H9 (cell line): ENCODE measurements at regions not wholly inside any gene's neighbourhood (a gene's known extent, or its start where the extent isn't known, plus 50 kb on each side); places are given as distances from the start of the nearest gene placed in this dataset.

Source experiments
- DNase-seq: peaks from one replicate; pipeline ENCODE4 v3.0.0-alpha.2; 2017
- H2AFZ ChIP-seq: one replicate; pipeline ENCODE4 v1.6.1; 2013; ENCODE audit warnings: mild to moderate bottlenecking, low read length, control low read depth, moderate library complexity
- H2AK5ac ChIP-seq: 2 replicates; pipeline ENCODE4 v1.6.1; 2013; ENCODE audit warnings: low read length, control low read depth, mixed read lengths; ENCODE audit not compliant: insufficient read length
- H2BK120ac ChIP-seq: one replicate; pipeline ENCODE4 v1.6.1; 2013; ENCODE audit warnings: low read depth, mild to moderate bottlenecking, low read length, control low read depth, inconsistent platforms; ENCODE audit not compliant: poor library complexity, severe bottlenecking
- H2BK12ac ChIP-seq: 2 replicates; pipeline ENCODE4 v1.6.1; 2013; ENCODE audit warnings: low read length, control low read depth, mixed read lengths, low read depth; ENCODE audit not compliant: insufficient read length
- H2BK15ac ChIP-seq: 2 replicates; pipeline ENCODE4 v1.6.1; 2013; ENCODE audit warnings: low read depth, low read length, control low read depth
- H2BK20ac ChIP-seq: one replicate; pipeline ENCODE4 v1.6.1; 2013; ENCODE audit warnings: low read depth, mild to moderate bottlenecking, low read length, control low read depth, inconsistent platforms; ENCODE audit not compliant: poor library complexity, severe bottlenecking
- H2BK5ac ChIP-seq: 2 replicates; pipeline ENCODE4 v1.6.1; 2013; ENCODE audit warnings: low read length, control low read depth, mixed read lengths; ENCODE audit not compliant: insufficient read length
- H3K14ac ChIP-seq: 2 replicates; pipeline ENCODE4 v1.6.1; 2013; ENCODE audit warnings: low read length, control low read depth; ENCODE audit not compliant: insufficient read depth
- H3K18ac ChIP-seq: 2 replicates; pipeline ENCODE4 v1.6.1; 2013; ENCODE audit warnings: low read depth, mild to moderate bottlenecking, mixed read lengths, low read length, control low read depth; ENCODE audit not compliant: insufficient read length
- H3K23ac ChIP-seq: 2 replicates; pipeline ENCODE4 v1.6.1; 2013; ENCODE audit warnings: low read length, control low read depth, mixed read lengths, low read depth; ENCODE audit not compliant: insufficient read length
- H3K23me2 ChIP-seq: 2 replicates; pipeline ENCODE4 v1.6.1; 2013; ENCODE audit warnings: low read depth, mild to moderate bottlenecking, mixed read lengths, low read length, control low read depth; ENCODE audit not compliant: insufficient read length, poor library complexity, severe bottlenecking
- H3K27ac ChIP-seq: 2 replicates; pipeline ENCODE4 v1.5.1; 2013; ENCODE audit warnings: low read length, control low read depth, mixed read lengths, low read depth; ENCODE audit not compliant: insufficient read length
- H3K27me3 ChIP-seq: 2 replicates; pipeline ENCODE4 v1.6.1; 2013; ENCODE audit warnings: low read length, control low read depth, inconsistent platforms; ENCODE audit not compliant: insufficient read depth
- H3K4ac ChIP-seq: 2 replicates; pipeline ENCODE4 v1.6.1; 2013; ENCODE audit warnings: low read depth, mild to moderate bottlenecking, control low read depth, inconsistent platforms, low read length, moderate library complexity
- H3K4me1 ChIP-seq: 2 replicates; pipeline ENCODE4 v1.6.1; 2013; ENCODE audit warnings: low read length, control low read depth, inconsistent platforms; ENCODE audit not compliant: insufficient read depth
- H3K4me2 ChIP-seq: 2 replicates; pipeline ENCODE4 v1.6.1; 2013; ENCODE audit warnings: low read length, control low read depth, mixed read lengths; ENCODE audit not compliant: insufficient read length, insufficient read depth
- H3K56ac ChIP-seq: 2 replicates; pipeline ENCODE4 v1.6.1; 2013; ENCODE audit warnings: low read depth, mild to moderate bottlenecking, mixed read lengths, low read length, control low read depth; ENCODE audit not compliant: insufficient read length
- H3K79me1 ChIP-seq: 2 replicates; pipeline ENCODE4 v1.6.1; 2013; ENCODE audit warnings: low read depth, mild to moderate bottlenecking, moderate library complexity, low read length, control low read depth, inconsistent platforms; ENCODE audit not compliant: insufficient read depth, poor library complexity, severe bottlenecking
- H3K79me2 ChIP-seq: 2 replicates; pipeline ENCODE4 v1.6.1; 2013; ENCODE audit warnings: low read length, control low read depth, inconsistent platforms; ENCODE audit not compliant: insufficient read depth
- H3K9ac ChIP-seq: 2 replicates; pipeline ENCODE4 v1.6.1; 2013; ENCODE audit warnings: low read length, control low read depth, mixed read lengths; ENCODE audit not compliant: insufficient read length; ENCODE audit errors: extremely low read depth
- H3K9me3 ChIP-seq: one replicate; pipeline ENCODE4 v1.6.1; 2013; ENCODE audit warnings: low read depth, low read length, inconsistent platforms; ENCODE audit not compliant: control insufficient read depth
- H3T11ph ChIP-seq: one replicate; pipeline ENCODE4 v1.6.1; 2013; ENCODE audit warnings: mild to moderate bottlenecking, low read length, control low read depth, inconsistent platforms
- H4K20me1 ChIP-seq: one replicate; pipeline ENCODE4 v1.6.1; 2013; ENCODE audit not compliant: control insufficient read depth, insufficient read length, insufficient read depth
- H4K5ac ChIP-seq: 2 replicates; pipeline ENCODE4 v1.6.1; 2013; ENCODE audit warnings: low read depth, mild to moderate bottlenecking, mixed read lengths, low read length, control low read depth; ENCODE audit not compliant: insufficient read length
- H4K8ac ChIP-seq: replicated peaks from 2 replicates; pipeline ENCODE4 v1.6.1; 2013; ENCODE audit warnings: low read length, control low read depth, mixed read lengths, low read depth; ENCODE audit not compliant: insufficient read length
- H4K91ac ChIP-seq: 2 replicates; pipeline ENCODE4 v1.6.1; 2013; ENCODE audit warnings: low read depth, mild to moderate bottlenecking, moderate library complexity, mixed read lengths, low read length, control low read depth; ENCODE audit not compliant: insufficient read length
- H3K27ac Mint-ChIP-seq, 3 experiments: 2 replicates in 2 of 3; 3 replicates in 1 of 3; pipeline ENCODE4 v1.8.0; 2020 to 2021; ENCODE audit warnings: mixed read lengths in 3 of 3, mild to moderate bottlenecking in 1 of 3, moderate library complexity in 1 of 3
- H3K27me3 Mint-ChIP-seq: 2 replicates; pipeline ENCODE4 v1.8.0; 2021; ENCODE audit warnings: low read depth, mild to moderate bottlenecking, moderate library complexity, mixed read lengths
- H3K36me3 Mint-ChIP-seq, 3 experiments: 2 replicates in 2 of 3; 3 replicates in 1 of 3; pipeline ENCODE4 v1.8.0; 2020 to 2021; ENCODE audit warnings: low read depth in 3 of 3, mixed read lengths in 3 of 3; ENCODE audit not compliant: insufficient read depth in 1 of 3
- H3K4me1 Mint-ChIP-seq, 2 experiments: 2 replicates each; pipeline ENCODE4 v1.8.0; 2020; ENCODE audit warnings: mixed read lengths in 2 of 2
- H3K4me3 Mint-ChIP-seq, 2 experiments: 2 replicates in 1 of 2; 3 replicates in 1 of 2; pipeline ENCODE4 v1.8.0; 2020 to 2021; ENCODE audit warnings: mild to moderate bottlenecking in 2 of 2, mixed read lengths in 2 of 2, moderate library complexity in 1 of 2
- H3K9me3 Mint-ChIP-seq, 2 experiments: 2 replicates in 1 of 2; 3 replicates in 1 of 2; pipeline ENCODE4 v1.8.0; 2020; ENCODE audit warnings: mild to moderate bottlenecking in 2 of 2, mixed read lengths in 2 of 2, moderate library complexity in 1 of 2
- CTCF ChIP-seq: fragments of 200-600 bp; sonication (generic); conservative IDR thresholded peaks from 3 replicates; pipeline ENCODE4 v1.8.0; 2021; ENCODE audit warnings: antibody characterized with exemption, mild to moderate bottlenecking
- WGBS: extraction: QIAGEN DNeasy Blood & Tissue Kit; methylation state at CpG from one replicate; pipeline ENCODE4 v1.1.7; 2013; ENCODE audit warnings: missing lambda C conversion rate, low lambda C conversion rate, mixed read lengths; ENCODE audit not compliant: insufficient read length; ENCODE audit errors: extremely low coverage; 5-methylcytosine and 5-hydroxymethylcytosine counted together

- Mint-ChIP-seq H3K27me3 (no peaks in the 10 kb centered on the region; the same call in 1 of the 2 replicates), H3K36me3 (no peaks in the 10 kb centered on the region; a peak in 1 of 7 replicates), H3K4me3 (no peak overlapping the region), H3K27ac (no peak overlapping the region), H3K9me3 (no peaks in the 10 kb centered on the region; a peak in 1 of 5 replicates), H3K4me1 (no peaks in the 10 kb centered on the region)
- no peak overlapping the region for H3K4ac ChIP-seq
- H4K5ac ChIP-seq: no peak overlapping the region
- H3T11ph ChIP-seq: no peak overlapping the region
- no peak overlapping the region for H3K14ac ChIP-seq
- no peak overlapping the region for H2AK5ac ChIP-seq
- H3K23me2 ChIP-seq: no peaks in the 10 kb centered on the region
- no peaks in the 10 kb centered on the region for H3K79me1 ChIP-seq
- no peaks in the 10 kb centered on the region for H3K27me3 ChIP-seq
- no peak overlapping the region for H3K27ac ChIP-seq
- H3K9me3 ChIP-seq: no peaks in the 10 kb centered on the region
- no peak overlapping the region for H2BK120ac ChIP-seq
- DNase-seq: no peak
- no peak overlapping the region for H4K8ac ChIP-seq
- no peak overlapping the region for H2BK15ac ChIP-seq
- no peak; the same call in 2 of the 3 replicates for TF ChIP-seq CTCF
- no peak overlapping the region for H2BK5ac ChIP-seq
- H3K18ac ChIP-seq: no peak overlapping the region
- no peak overlapping the region for H3K23ac ChIP-seq
- no peaks in the 10 kb centered on the region for H3K79me2 ChIP-seq
- no peak overlapping the region for H3K4me2 ChIP-seq
- H2AFZ ChIP-seq: no peak overlapping the region
- whole genome bisulfite sequencing: no CpG with 5 or more reads among the region's 7 CpGs
- H4K91ac ChIP-seq: no peak overlapping the region
- no peak overlapping the region for H3K9ac ChIP-seq
- no peak overlapping the region for H2BK20ac ChIP-seq
- H2BK12ac ChIP-seq: no peak overlapping the region
- H3K56ac ChIP-seq: no peak overlapping the region
- no peaks in the 10 kb centered on the region for H3K4me1 ChIP-seq
- no peaks in the 10 kb centered on the region for H4K20me1 ChIP-seq
Measured at GRCh38 chr17:15161395-15161794, 103.7 kb downstream of the PMP22 start.
